GM19372 (cell line): ENCODE measurements at regions not wholly inside any gene's neighbourhood (a gene's known extent, or its start where the extent isn't known, plus 50 kb on each side); places are given as distances from the start of the nearest gene placed in this dataset.
"Not testable (repeated sequence)": the region's sequence is repeated elsewhere in the genome, so short reads cannot be mapped to it uniquely, and the experiment has no call there.

ENCODE experiments used
- ATAC-seq: cut with Tn5 transposase; IDR thresholded peaks from one replicate; pipeline ENCODE4 v1.9.1; 2021; ENCODE audit warnings: mild to moderate bottlenecking, low read depth, moderate library complexity; ENCODE audit not compliant: unreplicated experiment

DNA sequence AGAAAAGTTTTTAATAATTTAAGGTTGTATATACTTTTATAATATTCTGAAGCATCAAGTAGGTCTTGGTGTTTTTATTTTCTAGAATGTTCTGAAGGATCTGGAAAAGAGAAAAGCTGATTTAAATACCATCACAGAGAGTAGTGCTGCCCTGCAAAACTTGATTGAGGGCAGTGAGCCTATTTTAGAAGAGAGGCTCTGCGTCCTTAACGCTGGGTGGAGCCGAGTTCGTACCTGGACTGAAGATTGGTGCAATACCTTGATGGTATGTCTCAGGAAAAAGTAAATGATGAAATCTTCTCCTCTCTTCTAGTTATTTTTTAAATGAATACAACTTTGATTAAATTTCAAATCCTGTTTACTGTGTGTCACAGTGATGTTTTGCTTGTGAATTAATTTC lies 225.7 kb downstream of the UTRN start:
- ATAC-seq = no peak

DNA sequence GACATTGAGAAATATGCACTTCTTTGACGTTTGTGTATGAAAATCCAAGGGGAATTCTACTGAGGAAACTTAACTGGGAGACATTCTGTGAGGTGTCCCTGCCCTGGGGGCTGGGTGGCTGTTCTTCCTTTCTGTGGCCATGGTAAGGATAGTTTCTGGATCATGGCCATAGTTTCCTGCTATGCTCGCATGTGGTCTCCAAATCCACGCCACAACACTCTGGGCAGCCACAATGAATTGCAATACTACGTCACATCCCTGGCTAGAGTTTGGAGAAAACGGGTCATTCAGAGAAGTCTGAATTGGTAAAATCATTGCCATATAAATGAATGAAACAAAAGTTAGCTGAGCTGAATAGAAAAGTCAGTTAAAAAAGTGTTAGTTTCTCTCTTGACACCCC lies 230.6 kb downstream of the UTRN start:
- ATAC-seq = no peak

DNA sequence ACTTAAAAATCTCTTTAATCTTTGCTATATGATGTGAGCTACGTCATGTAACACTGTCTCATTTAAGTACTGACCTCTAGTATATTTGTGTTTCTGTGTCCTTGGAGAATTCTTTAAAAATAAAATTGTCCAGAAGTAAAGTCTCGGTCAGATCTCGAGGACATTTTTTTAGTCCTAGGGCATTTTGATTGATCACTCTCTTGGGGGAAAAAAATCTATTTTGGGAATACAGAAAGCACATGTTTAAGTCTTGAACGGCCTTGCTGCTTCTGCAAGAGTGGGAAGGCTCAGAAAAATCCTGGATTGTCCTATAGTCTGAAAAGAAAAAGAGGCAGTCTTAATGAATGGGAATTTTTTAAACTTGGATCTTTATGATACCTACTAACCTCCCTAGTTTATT lies 234.3 kb downstream of the UTRN start:
- no peak for ATAC-seq

DNA sequence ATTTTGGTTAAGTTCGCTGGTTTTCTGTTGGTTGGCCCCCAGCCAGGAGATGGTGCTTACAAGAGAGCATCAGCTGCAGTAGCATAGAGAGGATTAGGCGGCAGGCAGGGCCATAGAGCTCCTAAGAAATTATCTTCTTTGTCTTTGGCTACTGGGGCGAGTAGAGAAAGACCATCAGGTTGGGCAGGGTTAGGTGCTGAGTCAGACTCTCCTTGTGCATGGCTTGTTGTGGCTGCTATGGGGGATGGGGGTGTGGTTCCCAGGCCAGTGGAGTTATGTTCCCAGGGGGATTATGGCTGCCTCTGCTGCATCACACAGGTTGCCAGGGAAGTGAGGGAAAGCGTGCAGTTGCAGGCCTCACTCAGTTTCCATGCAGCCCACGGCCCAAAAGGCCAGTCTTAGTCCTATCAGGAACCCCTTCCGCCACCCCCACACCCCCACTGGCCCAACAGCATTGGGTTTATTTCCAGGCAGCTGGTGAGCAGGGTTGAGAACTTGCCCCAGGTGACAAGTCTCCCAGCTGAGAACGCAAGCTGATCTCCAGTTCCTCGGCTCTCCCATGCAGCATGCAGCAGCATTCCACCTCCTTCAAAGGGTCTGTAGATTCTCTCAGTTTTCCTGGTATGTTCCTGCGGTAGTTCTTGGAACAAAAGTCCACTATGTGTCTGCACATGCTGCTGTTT lies 243.7 kb downstream of the UTRN start:
- no peak for ATAC-seq

DNA sequence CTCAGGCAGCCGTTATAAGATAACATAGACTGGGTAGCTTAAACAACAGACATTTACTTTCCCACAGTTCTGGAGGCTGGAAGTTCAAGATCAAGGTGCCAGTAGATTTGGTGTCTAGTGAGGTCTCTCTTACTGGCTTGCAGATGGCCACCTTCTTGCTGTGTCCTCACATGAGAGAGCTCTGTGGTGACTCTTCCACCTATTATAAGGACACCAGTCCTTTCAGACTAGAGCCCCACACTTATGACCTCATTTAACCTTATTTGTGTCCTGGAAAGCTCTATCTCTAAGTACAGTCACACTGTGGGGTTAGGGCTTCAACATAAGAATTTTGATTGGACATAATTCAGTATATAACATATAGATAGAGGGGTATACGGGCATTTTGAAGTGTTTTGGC lies 245.0 kb downstream of the UTRN start:
- ATAC-seq = no peak

DNA sequence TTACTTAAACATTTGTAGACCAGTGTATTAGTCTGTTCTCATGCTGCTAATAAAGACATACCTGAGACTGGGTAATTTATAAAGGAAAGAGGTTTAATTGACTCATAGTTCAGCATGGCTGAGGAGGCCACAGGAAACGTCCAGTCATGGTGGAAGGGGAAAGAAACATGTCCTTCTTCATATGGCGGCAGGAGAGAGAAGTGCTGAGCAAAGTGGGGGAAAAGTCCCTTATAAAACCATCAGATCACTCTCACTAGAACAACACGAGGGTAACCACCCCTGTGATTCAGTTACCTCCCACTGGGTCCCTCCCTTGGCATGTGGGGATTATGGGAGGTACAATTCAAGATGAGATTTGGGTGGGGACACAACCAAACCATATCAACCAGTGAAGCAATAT lies 247.1 kb downstream of the UTRN start:
- ATAC-seq = not testable (repeated sequence)

DNA sequence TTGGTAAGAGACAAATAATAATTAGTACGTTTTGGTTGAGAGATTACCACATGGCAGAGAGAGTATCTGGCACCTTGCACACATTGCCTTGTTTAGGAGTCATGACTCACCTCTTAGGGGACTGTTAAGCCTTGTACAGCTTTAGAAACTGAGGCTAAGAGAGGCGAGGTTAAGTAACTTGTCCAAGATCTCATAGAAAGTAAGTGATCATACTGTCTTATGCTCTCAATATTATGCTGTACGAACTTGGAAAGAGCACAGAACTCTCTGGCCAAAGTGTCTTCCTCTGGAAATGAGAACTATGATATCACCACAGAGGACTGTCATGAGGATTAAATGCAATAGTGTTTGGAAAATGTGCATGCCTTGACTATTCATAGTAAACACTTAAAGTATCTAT lies 249.0 kb downstream of the UTRN start:
- ATAC-seq = no peak

DNA sequence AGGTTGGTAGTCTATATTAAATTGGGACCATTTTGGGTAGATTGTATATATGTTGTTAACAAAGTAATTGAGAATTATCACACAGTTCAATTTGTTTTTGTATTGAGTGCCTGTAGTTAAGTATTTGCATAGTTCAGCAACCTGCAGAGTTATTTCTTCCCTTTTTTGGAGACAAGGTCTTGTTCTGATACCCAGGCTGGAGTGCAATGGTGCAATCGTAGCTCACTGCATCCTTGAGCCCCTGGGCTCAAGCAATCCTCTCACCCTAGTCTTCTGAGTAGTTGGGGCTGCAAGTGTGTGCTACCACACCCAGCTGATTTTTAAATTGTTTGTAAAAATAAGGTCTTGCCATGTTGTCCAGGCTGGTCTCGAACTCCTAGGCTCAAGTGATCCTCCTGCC lies 250.5 kb downstream of the UTRN start:
- no peak for ATAC-seq

DNA sequence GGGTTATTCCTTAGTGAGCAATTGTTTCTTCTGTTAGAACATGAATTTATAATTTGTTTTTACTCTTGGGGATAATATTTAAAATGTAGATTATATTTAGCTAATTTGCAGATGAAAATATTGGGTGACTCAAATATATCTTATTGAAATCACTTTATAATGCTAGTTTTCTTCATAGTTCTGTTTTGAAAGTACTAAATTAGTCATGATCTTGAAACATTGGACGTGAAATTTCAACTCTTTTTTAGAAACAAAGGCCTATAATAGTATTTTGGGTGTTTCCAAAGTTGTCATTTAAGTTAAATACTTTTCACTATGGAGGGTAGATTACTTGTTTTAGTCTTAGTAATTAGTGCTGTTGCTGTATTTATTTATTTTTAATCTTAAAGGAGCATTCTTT lies 250.9 kb downstream of the UTRN start:
- ATAC-seq = no peak

DNA sequence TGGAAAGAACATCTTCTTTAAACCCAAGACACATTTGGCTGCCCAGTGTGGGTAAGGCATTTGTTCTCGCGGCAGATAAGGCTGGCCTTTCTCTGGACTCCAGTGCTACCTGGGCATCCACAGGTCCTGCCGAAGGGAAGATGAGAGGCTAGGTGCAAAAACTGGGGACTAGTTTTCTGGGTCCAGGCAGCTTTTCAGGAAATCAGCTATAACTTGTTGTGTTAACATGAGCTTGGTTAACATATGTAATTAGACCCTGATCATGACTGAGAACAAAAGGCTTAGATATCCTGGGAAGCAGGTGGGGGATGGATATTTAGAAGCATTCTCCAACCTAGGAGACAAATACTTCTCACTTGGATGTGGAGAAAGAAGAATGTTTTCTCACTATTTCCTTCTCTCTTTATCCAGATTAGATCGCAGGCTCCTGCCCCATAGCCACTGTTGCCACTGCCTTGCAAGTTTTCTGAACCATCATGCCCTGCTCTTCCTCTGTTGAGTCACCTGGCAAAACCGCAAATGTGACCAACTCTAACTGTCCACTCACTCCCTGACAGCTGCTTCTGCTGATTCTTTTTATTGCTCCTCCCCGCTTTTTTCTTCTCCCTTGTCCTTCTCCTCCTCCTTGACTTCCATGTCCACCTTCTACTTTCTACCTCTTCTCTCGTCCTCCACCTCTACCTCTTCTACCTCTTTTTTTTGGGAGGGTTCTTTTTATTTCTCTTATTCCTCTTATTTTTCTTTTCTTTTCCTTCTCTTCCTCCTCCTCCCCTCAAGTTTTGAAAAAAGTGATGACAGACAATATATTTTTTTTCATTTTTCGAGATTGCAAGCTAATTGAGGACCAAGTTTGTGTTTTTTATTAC lies 258.1 kb downstream of the UTRN start:
- ATAC-seq = no peak

DNA sequence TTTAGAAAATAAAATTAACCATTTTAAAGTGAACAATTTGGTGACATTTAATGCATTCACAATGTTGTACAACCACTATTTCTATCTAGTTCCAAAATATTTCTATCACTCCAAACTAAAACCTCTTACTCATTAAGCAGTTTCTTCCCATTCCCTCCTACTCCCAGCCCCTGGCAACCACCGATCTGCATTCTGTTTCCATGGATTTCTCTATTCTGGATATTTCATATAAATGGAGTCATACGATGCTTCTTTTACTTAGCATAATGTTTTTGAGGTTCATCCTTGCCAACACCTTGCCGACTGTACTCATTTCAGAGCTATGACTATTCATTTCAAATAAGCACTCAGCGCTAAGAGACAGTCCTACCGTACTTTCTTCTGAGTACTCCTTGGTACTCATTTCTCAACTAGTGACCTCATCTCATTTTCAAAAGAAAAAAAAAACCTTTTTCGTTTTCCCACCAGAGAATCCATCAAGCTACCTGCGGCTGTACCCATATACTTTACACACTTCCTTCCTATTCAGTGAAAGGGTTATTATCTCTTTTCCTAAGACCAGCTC lies 259.2 kb downstream of the UTRN start:
- no peak for ATAC-seq

DNA sequence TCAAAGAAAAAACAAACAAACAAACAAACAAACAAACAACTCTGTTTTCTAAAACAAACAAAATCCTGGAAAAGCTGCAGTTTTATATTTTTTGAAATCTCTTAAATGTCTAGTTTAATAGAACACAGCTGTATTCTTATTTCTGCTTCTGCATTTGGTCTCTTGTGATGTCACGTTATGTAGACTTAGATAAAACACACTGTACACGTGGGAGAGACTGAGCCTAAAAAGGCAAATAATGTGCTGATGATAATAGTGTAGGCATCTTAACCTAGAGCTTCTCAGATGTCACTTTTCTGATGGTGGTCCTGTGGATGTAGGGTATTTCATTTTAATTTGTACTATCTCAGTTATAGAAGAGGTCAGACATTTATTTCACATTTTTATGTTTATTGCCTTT lies 261.7 kb downstream of the UTRN start:
- ATAC-seq = no peak

DNA sequence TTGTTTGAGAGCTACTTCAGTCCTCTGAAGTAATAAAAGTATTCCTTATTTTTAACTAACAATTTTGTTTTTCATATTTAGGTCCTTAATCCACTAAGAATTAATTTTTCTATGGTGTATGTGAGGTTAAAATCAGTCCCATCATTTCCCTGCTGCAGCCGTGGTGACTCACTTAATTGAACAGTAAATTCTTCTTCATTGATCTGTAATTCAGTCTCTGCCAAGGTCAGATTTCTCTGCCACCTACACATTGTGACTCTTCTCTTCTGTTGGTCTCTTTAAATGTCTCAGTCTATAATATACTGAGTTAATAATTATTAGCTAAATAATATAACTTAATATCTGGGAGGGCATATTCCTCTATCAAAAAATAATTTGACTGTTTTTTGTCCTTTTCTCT lies 262.3 kb downstream of the UTRN start:
- ATAC-seq = no peak

DNA sequence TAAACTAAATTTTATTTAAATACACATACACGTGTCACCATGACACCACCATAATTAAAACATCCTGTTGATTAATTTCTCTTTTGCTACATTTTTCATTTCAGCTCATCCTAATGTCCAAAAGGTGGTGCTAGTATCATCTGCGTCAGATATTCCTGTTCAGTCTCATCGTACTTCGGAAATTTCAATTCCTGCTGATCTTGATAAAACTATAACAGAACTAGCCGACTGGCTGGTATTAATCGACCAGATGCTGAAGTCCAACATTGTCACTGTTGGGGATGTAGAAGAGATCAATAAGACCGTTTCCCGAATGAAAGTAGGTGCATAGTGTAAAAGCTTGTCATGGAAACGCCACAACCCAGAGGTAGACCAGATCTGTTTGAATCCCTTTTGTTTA lies 263.4 kb downstream of the UTRN start:
- ATAC-seq = no peak

DNA sequence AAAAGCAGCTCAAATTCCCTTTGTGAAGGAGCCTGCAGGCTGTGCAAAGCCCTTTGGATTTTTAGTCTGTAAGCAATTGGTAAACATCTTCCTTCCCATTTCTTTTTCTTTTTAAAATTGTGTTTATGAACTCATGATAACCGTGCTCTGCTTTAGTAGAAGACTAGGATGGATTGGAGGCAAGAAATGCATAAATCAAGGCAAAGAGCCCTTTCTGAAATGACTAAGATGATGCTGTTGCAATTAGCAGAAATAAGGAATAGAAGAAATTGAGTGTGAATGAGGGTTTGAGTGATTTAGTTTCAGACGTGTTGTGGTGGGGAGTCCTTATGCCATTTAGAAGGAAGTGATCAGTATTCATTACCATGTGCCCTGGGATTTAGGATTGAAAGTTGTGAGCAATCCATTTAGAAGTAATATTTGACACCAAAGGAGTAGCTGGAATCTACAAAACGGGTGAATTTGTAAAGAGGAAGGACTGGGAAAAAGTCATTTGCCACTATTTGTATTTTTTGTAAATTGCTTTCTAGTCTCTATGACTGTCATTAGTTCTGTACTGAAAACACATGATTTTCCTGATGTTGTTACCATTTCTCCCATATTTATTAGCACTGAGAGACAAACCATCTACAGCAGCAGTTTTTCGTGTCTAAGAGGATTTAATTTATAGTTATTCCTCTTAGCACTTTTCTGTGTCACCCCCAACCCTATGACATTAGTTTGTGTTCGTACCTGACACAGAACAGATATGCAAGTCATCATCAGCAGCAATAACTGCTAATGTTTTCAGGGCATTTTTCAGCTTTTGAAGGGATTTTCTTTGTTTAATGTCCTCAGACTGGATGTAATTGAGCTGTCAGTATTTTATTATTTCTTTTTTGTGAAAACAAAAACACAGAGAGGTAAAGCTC lies 265.0 kb downstream of the UTRN start:
- ATAC-seq = no peak

DNA sequence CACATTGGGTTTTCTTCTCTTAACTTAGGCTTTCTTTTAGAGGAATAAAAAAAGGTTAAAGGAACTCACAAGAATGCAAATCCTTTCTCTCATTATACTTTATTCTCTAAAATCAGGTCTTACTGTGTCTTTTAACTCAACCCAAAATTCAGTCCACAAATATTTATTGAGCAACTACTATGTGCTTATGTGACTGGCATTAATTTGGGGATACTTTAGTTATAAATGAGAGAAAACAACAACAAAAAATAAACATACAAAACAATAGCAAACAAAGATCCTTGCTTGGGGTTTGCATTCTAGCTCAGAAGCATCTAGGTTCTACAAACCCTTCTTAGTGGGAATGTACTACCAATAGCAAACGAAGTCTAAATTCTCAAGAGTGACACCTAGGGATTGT lies 266.2 kb downstream of the UTRN start:
- no peak for ATAC-seq

DNA sequence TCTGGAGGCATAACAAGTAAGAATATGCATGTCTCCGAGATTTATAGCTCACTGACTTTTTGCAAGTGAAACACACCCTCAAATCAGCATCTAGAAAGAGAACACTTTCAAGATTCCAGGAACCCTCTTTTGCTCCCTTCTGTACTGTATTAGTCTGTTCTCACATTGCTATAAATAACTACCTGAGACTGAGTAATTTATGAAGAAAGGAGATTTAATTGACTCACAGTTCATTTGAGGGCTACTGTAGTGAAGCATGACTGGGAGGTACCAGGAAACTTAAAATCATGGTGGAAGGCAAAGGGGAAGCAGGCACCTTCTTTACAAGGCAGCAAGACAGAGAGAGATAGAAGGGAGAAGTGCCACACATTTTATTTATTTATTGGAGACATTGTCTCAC lies 269.9 kb downstream of the UTRN start:
- ATAC-seq = no peak

DNA sequence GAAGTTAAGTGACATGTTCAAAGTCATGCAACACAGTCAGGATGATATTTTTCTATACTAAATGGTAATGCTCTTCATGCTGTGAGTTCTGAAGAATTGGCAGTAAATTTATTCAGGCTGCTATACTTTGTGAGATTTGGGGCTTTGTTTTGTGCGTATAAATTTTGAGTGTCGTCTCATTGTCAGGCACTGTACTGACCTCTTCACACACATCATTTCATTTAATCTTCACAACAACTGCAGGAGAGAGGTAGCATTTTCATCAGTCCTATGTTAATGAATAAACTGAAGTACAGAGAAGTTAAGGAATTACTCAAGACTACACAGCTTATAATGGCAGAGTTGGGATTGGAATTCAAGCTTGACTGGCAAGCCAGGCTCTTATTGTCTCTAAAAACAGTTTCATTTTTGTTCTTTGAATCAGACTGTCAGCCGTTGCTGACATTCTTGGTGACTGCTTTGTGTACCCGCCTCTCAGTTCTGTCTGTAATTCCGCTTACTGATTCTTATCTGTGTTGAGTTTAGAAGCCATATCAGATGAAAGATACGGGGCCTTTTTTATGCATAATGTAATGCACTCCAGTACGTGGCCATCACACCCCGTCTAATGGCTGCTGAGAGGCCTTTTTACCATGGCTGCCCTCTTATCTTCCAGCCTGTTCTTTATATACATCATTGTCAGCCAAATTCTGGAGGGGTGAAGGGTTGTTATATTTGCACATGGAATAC lies 274.9 kb downstream of the UTRN start:
- ATAC-seq = no peak

DNA sequence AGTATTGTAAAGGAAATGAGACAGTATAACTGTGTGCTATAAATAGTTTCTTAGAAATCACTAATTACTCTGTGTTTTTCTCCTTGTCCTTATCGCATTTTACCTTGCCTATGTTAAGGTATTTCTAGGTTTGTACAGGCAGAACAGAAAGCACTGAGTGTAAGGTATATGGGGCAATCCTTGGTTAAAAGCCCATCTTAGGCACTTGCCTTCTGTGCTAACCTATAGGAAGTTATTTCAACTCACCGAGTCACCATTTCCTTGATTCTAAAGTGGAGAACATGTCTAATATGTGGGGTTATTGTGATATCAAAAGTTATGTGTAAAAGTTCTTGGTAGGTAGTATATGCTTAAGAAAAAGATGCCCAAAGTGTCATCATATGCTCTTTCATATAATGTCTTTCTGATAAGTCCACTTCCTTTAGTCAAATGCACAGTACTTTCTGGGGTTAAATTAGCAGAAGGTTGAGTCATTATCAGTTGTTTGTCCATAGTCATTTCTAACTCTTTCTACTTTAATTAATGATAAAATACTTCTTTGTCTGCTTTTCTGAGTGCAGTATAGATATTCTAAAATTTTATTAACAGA lies 276.4 kb downstream of the UTRN start:
- ATAC-seq = no peak

DNA sequence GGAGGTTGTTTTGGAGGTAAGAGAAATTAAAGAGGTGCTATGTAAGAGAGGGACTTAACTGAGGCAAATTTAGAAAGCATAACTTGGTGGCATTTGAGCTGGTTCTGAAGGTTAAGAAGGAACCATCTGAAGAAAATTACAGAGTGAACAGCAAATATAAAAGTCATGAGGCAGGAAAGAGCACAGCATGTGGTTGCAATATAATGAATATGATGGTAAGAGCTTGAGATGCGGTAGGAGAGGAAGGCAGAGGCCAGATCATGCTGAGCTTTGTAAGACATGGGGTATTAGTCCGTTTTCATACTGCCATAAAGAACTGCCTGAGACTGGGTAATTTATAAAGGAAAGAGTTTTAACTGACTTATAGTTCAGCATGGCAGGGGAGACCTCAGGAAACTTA lies 279.1 kb downstream of the UTRN start:
- ATAC-seq = no peak
